GM13976 (cell line): ENCODE measurements at regions not wholly inside any gene's neighbourhood (a gene's known extent, or its start where the extent isn't known, plus 50 kb on each side); places are given as distances from the start of the nearest gene placed in this dataset.

Experiments used
- DNase-seq: peaks from one replicate; pipeline ENCODE4 v3.0.0; 2012; ENCODE audit warnings: low spot score
- in situ Hi-C: fragments of 300-500 bp; cut with MboI; formaldehyde crosslinking; loops from one replicate; pipeline ENCODE4 v1.12.0; 2022; ENCODE audit warnings: low sequenced_read_pairs, mixed read lengths, inconsistent platforms; ENCODE audit not compliant: unreplicated experiment
- TF ChIP-seq, protein P1 (sequence below): IDR thresholded peaks from 2 replicates; pipeline ENCODE4 v1.5.1; 2012; ENCODE audit warnings: borderline replicate concordance, mild to moderate bottlenecking; ENCODE audit not compliant: insufficient read depth; ENCODE audit errors: extremely low read depth, missing control alignments, control extremely low read depth

DNA sequence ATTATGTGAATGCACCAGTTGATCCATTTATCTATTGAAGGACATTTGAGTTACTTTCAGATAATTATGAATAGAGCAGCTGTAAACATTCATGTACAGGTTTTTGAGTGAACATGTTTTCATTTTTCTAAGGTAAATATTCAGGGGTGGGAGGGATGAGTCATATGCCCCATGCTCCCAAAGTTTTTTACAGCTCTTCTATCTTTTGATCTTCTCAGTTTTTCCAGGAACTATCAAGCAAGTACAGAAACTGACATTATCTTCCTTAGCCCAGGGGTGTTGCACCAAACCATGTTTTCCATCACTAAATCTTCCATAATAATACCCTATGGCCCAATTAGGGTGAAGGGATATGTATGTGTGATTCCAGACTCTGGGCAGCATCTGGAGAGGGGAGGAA is 384.5 kb downstream of the EMP1 start:
- in situ Hi-C loops = no loop called here
- TF ChIP-seq, protein P1, sequence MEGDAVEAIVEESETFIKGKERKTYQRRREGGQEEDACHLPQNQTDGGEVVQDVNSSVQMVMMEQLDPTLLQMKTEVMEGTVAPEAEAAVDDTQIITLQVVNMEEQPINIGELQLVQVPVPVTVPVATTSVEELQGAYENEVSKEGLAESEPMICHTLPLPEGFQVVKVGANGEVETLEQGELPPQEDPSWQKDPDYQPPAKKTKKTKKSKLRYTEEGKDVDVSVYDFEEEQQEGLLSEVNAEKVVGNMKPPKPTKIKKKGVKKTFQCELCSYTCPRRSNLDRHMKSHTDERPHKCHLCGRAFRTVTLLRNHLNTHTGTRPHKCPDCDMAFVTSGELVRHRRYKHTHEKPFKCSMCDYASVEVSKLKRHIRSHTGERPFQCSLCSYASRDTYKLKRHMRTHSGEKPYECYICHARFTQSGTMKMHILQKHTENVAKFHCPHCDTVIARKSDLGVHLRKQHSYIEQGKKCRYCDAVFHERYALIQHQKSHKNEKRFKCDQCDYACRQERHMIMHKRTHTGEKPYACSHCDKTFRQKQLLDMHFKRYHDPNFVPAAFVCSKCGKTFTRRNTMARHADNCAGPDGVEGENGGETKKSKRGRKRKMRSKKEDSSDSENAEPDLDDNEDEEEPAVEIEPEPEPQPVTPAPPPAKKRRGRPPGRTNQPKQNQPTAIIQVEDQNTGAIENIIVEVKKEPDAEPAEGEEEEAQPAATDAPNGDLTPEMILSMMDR = no peak
- no peak for DNase-seq

DNA sequence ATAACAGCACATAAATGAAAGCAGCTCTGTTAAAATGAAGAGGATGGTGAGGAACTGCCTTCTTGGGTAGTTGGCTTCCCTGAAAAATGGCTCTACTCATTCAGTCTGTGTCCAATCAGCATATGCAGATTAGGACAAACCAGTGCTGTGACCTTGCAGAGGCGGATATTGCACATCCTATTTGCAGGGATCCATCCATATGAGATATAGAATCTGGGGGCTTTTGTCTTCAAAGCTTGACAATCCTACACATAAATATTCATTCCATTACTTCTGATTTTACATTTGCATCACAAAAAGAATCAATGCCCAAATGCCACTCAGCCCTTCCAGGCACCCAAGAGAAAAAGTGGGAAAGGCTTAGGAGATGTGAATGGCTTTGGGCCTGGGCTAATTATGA is 383.7 kb downstream of the EMP1 start:
- TF ChIP-seq, protein P1 = no peak
- in situ Hi-C loops = no loop called here
- no peak for DNase-seq

DNA sequence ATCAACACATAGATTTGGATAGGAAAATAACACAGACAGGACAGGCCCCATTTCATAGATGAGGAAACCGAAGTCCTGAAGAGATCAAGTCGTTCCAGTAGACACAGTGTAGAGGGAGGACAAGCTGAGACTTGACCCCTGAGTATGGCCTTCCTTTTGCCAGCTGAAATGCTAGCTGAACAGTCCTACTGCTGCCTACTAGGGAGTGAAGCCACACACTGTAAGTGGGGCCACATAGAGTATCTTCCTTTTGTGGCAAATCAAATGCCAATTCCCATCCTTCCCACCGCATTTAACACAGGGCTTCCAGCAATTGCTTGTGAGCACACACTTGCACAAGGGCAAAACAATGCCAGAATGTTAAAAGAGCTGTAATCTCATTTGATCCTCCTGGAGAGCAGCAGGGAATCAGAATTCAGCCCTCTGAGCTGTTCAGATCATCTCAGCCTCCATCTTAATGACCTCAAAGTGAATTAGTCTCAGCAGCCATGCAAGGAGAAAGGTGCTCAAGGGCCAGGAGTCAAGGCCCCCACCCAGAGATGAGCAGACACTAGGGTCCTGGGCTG is 380.5 kb downstream of the EMP1 start:
- no peak for DNase-seq
- in situ Hi-C loops = no loop called here
- TF ChIP-seq, protein P1 = no peak

DNA sequence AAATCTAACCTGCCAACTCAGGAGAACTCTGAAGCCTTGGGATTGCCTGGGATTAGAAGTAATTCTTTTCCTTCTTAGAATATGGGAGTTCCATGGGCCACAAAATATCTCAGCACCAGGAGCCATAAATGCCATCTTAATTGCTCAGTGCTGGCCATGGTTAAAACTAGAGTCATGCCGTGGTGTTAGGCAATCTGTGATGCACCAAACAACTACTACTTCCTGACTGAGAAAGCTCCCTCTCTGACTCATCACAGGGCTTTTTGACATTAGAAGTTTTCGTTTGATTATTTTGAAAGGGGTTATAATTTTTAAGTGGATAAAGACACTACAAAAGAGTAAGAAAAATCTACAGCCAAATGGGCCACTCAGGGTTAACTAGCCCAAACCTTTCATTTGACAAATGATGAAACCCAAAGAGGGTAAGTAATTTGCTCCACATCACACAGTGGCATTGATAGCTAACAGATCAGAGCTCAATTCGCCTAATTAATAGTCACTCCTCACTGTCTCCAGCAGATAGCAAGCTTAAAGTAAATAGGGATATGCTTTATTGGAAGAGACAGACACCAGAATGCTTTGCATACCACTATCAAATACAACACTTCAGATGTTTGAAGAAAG is 377.3 kb downstream of the EMP1 start:
- TF ChIP-seq, protein P1 = no peak
- in situ Hi-C loops = no loop called here
- no peak for DNase-seq

DNA sequence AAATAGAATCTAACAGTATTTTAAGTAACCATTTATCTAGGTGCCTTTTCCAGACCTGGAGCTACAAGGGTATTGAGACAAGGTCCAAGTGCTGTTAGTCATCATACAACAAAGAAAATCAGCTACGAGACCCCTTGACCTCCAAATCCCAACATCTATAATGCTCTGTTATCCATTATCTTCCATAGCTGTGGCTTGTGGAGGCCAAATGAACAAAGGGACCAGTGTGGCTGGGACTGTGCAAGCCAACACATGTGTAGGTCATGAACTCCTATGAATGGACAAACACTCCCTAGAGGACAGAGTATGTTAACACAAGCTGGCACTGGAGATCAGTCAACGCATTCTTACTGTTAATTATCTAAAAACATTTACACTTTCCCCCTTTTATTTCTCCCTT is 374.5 kb downstream of the EMP1 start:
- TF ChIP-seq, protein P1 = no peak
- no peak for DNase-seq
- in situ Hi-C loops = no loop called here

DNA sequence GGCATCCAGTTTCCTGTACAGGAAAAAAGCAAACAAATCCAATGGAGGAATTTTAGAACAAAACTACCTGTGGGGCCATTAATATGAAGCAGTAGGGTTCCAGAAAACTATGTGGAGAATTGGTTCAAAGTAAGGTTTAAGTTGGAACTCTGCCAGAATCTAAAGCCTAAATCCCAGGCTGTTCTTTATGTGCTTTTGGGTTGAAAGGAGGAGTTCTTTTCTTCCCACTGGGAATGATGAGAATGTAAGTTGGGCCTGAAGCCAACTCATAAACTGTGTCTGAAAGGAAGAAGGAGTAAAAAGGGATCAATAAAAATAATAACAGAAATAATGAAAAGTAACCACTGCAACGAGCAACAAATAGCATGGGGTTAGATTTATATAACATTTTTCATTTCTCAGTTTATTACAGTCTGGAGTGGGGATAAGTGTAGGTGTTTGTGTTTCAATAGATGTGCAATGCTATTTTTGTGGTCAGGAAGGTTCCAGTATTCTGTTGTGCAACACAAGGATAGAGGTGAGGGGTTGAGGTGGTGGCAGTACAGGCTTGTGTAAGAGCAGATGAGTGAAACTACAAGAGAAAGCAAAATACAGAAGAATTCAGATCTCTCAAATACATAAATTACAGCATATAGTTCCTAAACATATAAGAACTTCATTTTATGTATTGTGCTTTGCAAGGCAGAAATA is 373.6 kb downstream of the EMP1 start:
- TF ChIP-seq, protein P1 = no peak
- DNase-seq = no peak
- in situ Hi-C loops = no loop called here
